H1 (cell line): ENCODE measurements at regions not wholly inside any gene's neighbourhood (a gene's known extent, or its start where the extent isn't known, plus 50 kb on each side); places are given as distances from the start of the nearest gene placed in this dataset.
A peak's percentile ranks its signal among the peaks of the same experiment; 100 is the strongest.

Experiments
- CTCF ChIA-PET: fragments of 300-600 bp; sonication (Branson Sonifier 250); formaldehyde crosslinking; loops from one replicate; lab custom pipeline; 2021; ENCODE audit not compliant: partially characterized antibody; lab: Charles Lee
- POLR2A ChIA-PET: fragments of 300-600 bp; sonication (Branson Sonifier 250); formaldehyde crosslinking; loops from one replicate; lab custom pipeline; 2021; ENCODE audit warnings: inconsistent platforms; ENCODE audit not compliant: partially characterized antibody; lab: Charles Lee
- DNase-seq, 2 experiments: peaks; one replicate each; pipeline versions ENCODE4 v3.0.0 to v3.0.0-alpha.2; 2010 to 2022; ENCODE audit warnings: low spot score in 2 of 2, low read depth in 1 of 2, mixed read lengths in 1 of 2
- FAIRE-seq: peaks from 2 replicates; lab custom pipeline; 2011; peaks lifted over from hg19 to GRCh38; lab: Jason Lieb, UNC
- H2AFZ ChIP-seq: 2 replicates; pipeline ENCODE4 v1.8.1; 2012; ENCODE audit warnings: low read length, inconsistent platforms
- H2AK5ac ChIP-seq: 2 replicates; pipeline ENCODE4 v1.6.1; 2013; ENCODE audit warnings: low read depth, low read length
- H2BK120ac ChIP-seq: replicated peaks from 2 replicates; pipeline ENCODE3; 2013; ENCODE audit warnings: low read depth, low read length, inconsistent platforms
- H2BK12ac ChIP-seq: 2 replicates; pipeline ENCODE4 v1.6.1; 2013; ENCODE audit warnings: low read depth, low read length
- H2BK15ac ChIP-seq: 2 replicates; pipeline ENCODE4 v1.6.1; 2013; ENCODE audit warnings: low read length
- H2BK20ac ChIP-seq: 2 replicates; pipeline ENCODE4 v1.6.1; 2013; ENCODE audit warnings: low read length
- H2BK5ac ChIP-seq: 2 replicates; pipeline ENCODE4 v1.6.1; 2013; ENCODE audit warnings: low read depth, low read length
- H3K14ac ChIP-seq: 2 replicates; pipeline ENCODE4 v1.6.1; 2013; ENCODE audit warnings: inconsistent platforms; ENCODE audit not compliant: insufficient read length
- H3K18ac ChIP-seq: 2 replicates; pipeline ENCODE4 v1.6.1; 2013; ENCODE audit warnings: low read length; ENCODE audit errors: extremely low read depth
- H3K23ac ChIP-seq: 2 replicates; pipeline ENCODE4 v1.6.1; 2013; ENCODE audit warnings: inconsistent platforms; ENCODE audit not compliant: insufficient read length
- H3K23me2 ChIP-seq: 2 replicates; pipeline ENCODE4 v1.6.1; 2013; ENCODE audit warnings: low read depth, low read length
- H3K27ac ChIP-seq: 2 replicates; pipeline ENCODE4 v1.6.1; 2011; ENCODE audit warnings: low read depth, low read length, inconsistent platforms
- H3K27me3 ChIP-seq, 4 experiments: replicated peaks in 1 of 4; 1 replicate in 1 of 4; 2 replicates in 3 of 4; pipeline versions ENCODE4 v1.6.1 to v1.8.1; 2011 to 2013; ENCODE audit warnings: low read length in 3 of 4, mild to moderate bottlenecking in 3 of 4, inconsistent platforms in 2 of 4, mixed read lengths in 2 of 4, moderate library complexity in 1 of 4; ENCODE audit not compliant: control insufficient read depth in 3 of 4, insufficient read depth in 3 of 4; ENCODE audit errors: extremely low read depth in 1 of 4
- H3K36me3 ChIP-seq, 4 experiments: 2 replicates each; pipeline versions ENCODE4 v1.6.1 to v1.8.1; 2011 to 2013; ENCODE audit warnings: mild to moderate bottlenecking in 4 of 4, low read length in 3 of 4, moderate library complexity in 2 of 4, control low read depth in 1 of 4, inconsistent platforms in 1 of 4; ENCODE audit not compliant: insufficient read depth in 4 of 4, control insufficient read depth in 2 of 4
- H3K4ac ChIP-seq: replicated peaks from 2 replicates; pipeline ENCODE3; 2013; ENCODE audit warnings: low read length, low read depth, mixed read lengths, inconsistent platforms; ENCODE audit not compliant: insufficient read length
- H3K4me1 ChIP-seq, 4 experiments: replicated peaks in 1 of 4; 1 replicate in 1 of 4; 2 replicates in 3 of 4; pipeline versions ENCODE4 v1.6.1 to v1.8.1; 2011 to 2013; ENCODE audit warnings: low read length in 3 of 4, inconsistent platforms in 2 of 4, mixed read lengths in 1 of 4; ENCODE audit not compliant: insufficient read depth in 4 of 4, control insufficient read depth in 3 of 4
- H3K4me2 ChIP-seq, 2 experiments: 2 replicates each; pipeline versions ENCODE4 v1.6.1 to v1.8.1; 2011 to 2013; ENCODE audit warnings: low read depth in 2 of 2, low read length in 2 of 2, control low read depth in 1 of 2, inconsistent platforms in 1 of 2, mild to moderate bottlenecking in 1 of 2; ENCODE audit not compliant: insufficient read depth in 1 of 2
- H3K4me3 ChIP-seq, 4 experiments: fragments of 200-600, 300-600 bp in 1 of 4; sonication (generic), shearing (Covaris generic), sonication (Bioruptor Twin) in 1 of 4; 2 replicates each; pipeline versions ENCODE4 v1.5.1 to v1.8.1; 2011 to 2016; ENCODE audit warnings: low read length in 4 of 4, low read depth in 3 of 4, control low read depth in 2 of 4, inconsistent platforms in 2 of 4, mild to moderate bottlenecking in 2 of 4, mixed read lengths in 1 of 4, moderate library complexity in 1 of 4; ENCODE audit not compliant: insufficient read depth in 2 of 4; ENCODE audit errors: extremely low read depth in 1 of 4
- H3K56ac ChIP-seq: replicated peaks from 2 replicates; pipeline ENCODE3; 2013; ENCODE audit warnings: low read depth, mild to moderate bottlenecking, mixed read lengths, low read length, inconsistent platforms; ENCODE audit not compliant: insufficient read length
- H3K79me1 ChIP-seq: 2 replicates; pipeline ENCODE4 v1.6.1; 2013; ENCODE audit warnings: low read depth, low read length, control low read depth
- H3K79me2 ChIP-seq, 2 experiments: 2 replicates each; pipeline versions ENCODE4 v1.6.1 to v1.8.1; 2012 to 2013; ENCODE audit warnings: low read length in 2 of 2, mild to moderate bottlenecking in 2 of 2, inconsistent platforms in 1 of 2; ENCODE audit not compliant: insufficient read depth in 2 of 2, control insufficient read depth in 1 of 2
- H3K9ac ChIP-seq, 4 experiments: replicated peaks in 1 of 4; 1 replicate in 1 of 4; 2 replicates in 3 of 4; pipeline versions ENCODE4 v1.6.1 to v1.8.1; 2011 to 2013; ENCODE audit warnings: low read depth in 3 of 4, low read length in 3 of 4, control low read depth in 2 of 4, mild to moderate bottlenecking in 2 of 4, moderate library complexity in 2 of 4, inconsistent platforms in 1 of 4; ENCODE audit errors: extremely low read depth in 1 of 4
- H3K9me3 ChIP-seq, 2 experiments: 2 replicates each; pipeline versions ENCODE4 v1.6.1 to v1.8.1; 2012 to 2013; ENCODE audit warnings: mild to moderate bottlenecking in 2 of 2, moderate library complexity in 2 of 2, control low read depth in 1 of 2, inconsistent platforms in 1 of 2, low read depth in 1 of 2, low read length in 1 of 2, mixed read lengths in 1 of 2; ENCODE audit not compliant: insufficient read depth in 2 of 2
- H4K20me1 ChIP-seq, 2 experiments: replicated peaks in 1 of 2; 2 replicates each; pipeline versions ENCODE3 to v1.8.1; 2011 to 2013; ENCODE audit warnings: inconsistent platforms in 2 of 2, low read length in 2 of 2, mild to moderate bottlenecking in 1 of 2; ENCODE audit not compliant: insufficient read depth in 2 of 2, control insufficient read depth in 1 of 2
- H4K5ac ChIP-seq: 2 replicates; pipeline ENCODE4 v1.6.1; 2013; ENCODE audit warnings: low read length, low read depth, mixed read lengths, inconsistent platforms; ENCODE audit not compliant: insufficient read length
- H4K8ac ChIP-seq: 2 replicates; pipeline ENCODE4 v1.8.0; 2013; ENCODE audit warnings: mild to moderate bottlenecking, moderate library complexity, low read length, inconsistent platforms; ENCODE audit not compliant: insufficient read depth; ENCODE audit errors: extremely low read depth
- H4K91ac ChIP-seq: replicated peaks from 2 replicates; pipeline ENCODE3; 2013; ENCODE audit warnings: low read length, mixed read lengths, inconsistent platforms; ENCODE audit not compliant: insufficient read length
- ASH2L ChIP-seq: fragments of 200-600, 300-600 bp; sonication (generic); IDR thresholded peaks from one replicate; pipeline ENCODE4 v1.7.1; 2017; ENCODE audit warnings: low read length
- KDM4A ChIP-seq: IDR thresholded peaks from one replicate; pipeline ENCODE4 v1.7.1; 2012; ENCODE audit warnings: low read depth, mild to moderate bottlenecking, moderate library complexity, low read length, inconsistent platforms; ENCODE audit not compliant: severe bottlenecking
- PHF8 ChIP-seq: fragments of 200-600 bp; sonication (generic); conservative IDR thresholded peaks from 2 replicates; pipeline ENCODE4 v1.7.1; 2012; ENCODE audit warnings: low read depth, mild to moderate bottlenecking, inconsistent platforms, low read length, moderate library complexity
- RBBP5 ChIP-seq: IDR thresholded peaks from 2 replicates; pipeline ENCODE4 v1.7.1; 2012; ENCODE audit warnings: low read depth, mild to moderate bottlenecking, inconsistent platforms, low read length, moderate library complexity, borderline replicate concordance
- SP1 ChIP-seq: IDR thresholded peaks from 2 replicates; pipeline ENCODE4 v1.6.1; 2011; ENCODE audit warnings: low read depth, low read length
- TAF1 ChIP-seq: IDR thresholded peaks from 2 replicates; pipeline ENCODE4 v1.6.1; 2011; ENCODE audit warnings: mild to moderate bottlenecking, low read depth, low read length
- TCF12 ChIP-seq: IDR thresholded peaks from 2 replicates; pipeline ENCODE4 v1.6.1; 2011; ENCODE audit warnings: low read depth, mild to moderate bottlenecking, low read length
- WGBS, 2 experiments: shearing (Covaris generic) in 1 of 2; methylation state at CpG; one replicate each; pipeline versions ENCODE4 v1.1.6 to v1.1.7; 2013 to 2015; ENCODE audit warnings: low lambda C conversion rate in 2 of 2, mixed read lengths in 2 of 2, inconsistent platforms in 1 of 2, low coverage in 1 of 2, missing lambda C conversion rate in 1 of 2; ENCODE audit not compliant: insufficient replicate concordance in 2 of 2, insufficient coverage in 1 of 2, insufficient read length in 1 of 2; ENCODE audit errors: extremely low coverage in 1 of 2, missing lambda C conversion rate in 1 of 2; 5-methylcytosine and 5-hydroxymethylcytosine counted together
- TF ChIP-seq, protein P1 (sequence below): IDR thresholded peaks from 2 replicates; pipeline ENCODE4 v1.6.1; 2011; ENCODE audit warnings: low read depth, mild to moderate bottlenecking, low read length; ENCODE audit not compliant: insufficient read depth

GRCh38 chr16:51440131-51440889, 289.2 kb upstream of the SALL1 start:
- no peak overlapping the region for H3K4ac ChIP-seq
- POLR2A ChIA-PET, result interaction anchor here (0.7 kb wide), 1 partner anchor 381 kb away, joined by 3 read pairs; no protein-coding TSS in a partner anchor
- DNase-seq (no peak), FAIRE-seq (peak; percentile 36)
- H4K91ac ChIP-seq, result peak overlapping the region; percentile 49
- peak overlapping the region; percentile 77 for H2BK120ac ChIP-seq
- H3K27ac ChIP-seq, result no peak overlapping the region
- CTCF ChIA-PET, result interaction anchor here (0.6 kb wide), 1 partner anchor 29 kb away, joined by 5 read pairs; no protein-coding TSS in a partner anchor
- no peaks in the 10 kb centered on the region for H3K36me3 ChIP-seq
- H3K9me3 ChIP-seq, result no peaks in the 10 kb centered on the region
- H3K4me3 ChIP-seq, result peak overlapping the region; percentile 6 to 52 (median 12); a peak in 5 of 8 replicates
- no peaks in the 10 kb centered on the region for H3K27me3 ChIP-seq
- peak overlapping the region; percentile 2 for H3K56ac ChIP-seq
- 0 out of 2 replicates have a peak overlapping the region, but pooled peaks have one; percentile 10 for H2BK20ac ChIP-seq
- peak overlapping the region; percentile 70; the same call in 1 of the 2 replicates for H2AFZ ChIP-seq
- H4K8ac ChIP-seq, result no peak overlapping the region
- H4K5ac ChIP-seq, result peak overlapping the region; percentile 18
- peak overlapping the region; percentile 8; the same call in 1 of the 2 replicates for H2BK5ac ChIP-seq
- no peak overlapping the region for H3K9ac ChIP-seq
- H2BK12ac ChIP-seq, result peak overlapping the region; percentile 29; the same call in 1 of the 2 replicates
- no peak overlapping the region for H3K14ac ChIP-seq
- H3K79me2 ChIP-seq, result no peaks in the 10 kb centered on the region
- H3K23ac ChIP-seq, result no peak overlapping the region
- no peak overlapping the region for H2AK5ac ChIP-seq
- no peaks in the 10 kb centered on the region for H4K20me1 ChIP-seq
- 0 out of 2 replicates have a peak overlapping the region, but pooled peaks have one; percentile 5 for H2BK15ac ChIP-seq
- H3K23me2 ChIP-seq, result peaks cover 6% of the 10 kb centered on the region; the same call in 1 of the 2 replicates
- peak overlapping the region; percentile 56 for H3K18ac ChIP-seq
- peaks cover 3 to 19% (median 9%) of the 10 kb centered on the region in 4 experiments; a peak in 5 of 7 replicates for H3K4me1 ChIP-seq
- WGBS, 2 experiments, result 41% methylated on average over 14 of the region's 14 CpGs; no CpG with 5 or more reads in 1 of the 2 experiments
- peak overlapping the region; percentile 60 to 76 for H3K4me2 ChIP-seq
- no peaks in the 10 kb centered on the region for H3K79me1 ChIP-seq
- TF ChIP-seq SP1 (no peak), TCF12 (no peak), RBBP5 (0 out of 2 replicates have a peak, but pooled peaks have one; percentile 38), TAF1 (no peak), PHF8 (no peak), ASH2L (peak; percentile 48), KDM4A (no peak)
- TF ChIP-seq, protein P1, sequence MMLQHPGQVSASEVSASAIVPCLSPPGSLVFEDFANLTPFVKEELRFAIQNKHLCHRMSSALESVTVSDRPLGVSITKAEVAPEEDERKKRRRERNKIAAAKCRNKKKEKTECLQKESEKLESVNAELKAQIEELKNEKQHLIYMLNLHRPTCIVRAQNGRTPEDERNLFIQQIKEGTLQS, result no peak
